Trophoblast cell (in vitro differentiated cells and primary cell): ENCODE measurements at regions not wholly inside any gene's neighbourhood (a gene's known extent, or its start where the extent isn't known, plus 50 kb on each side); places are given as distances from the start of the nearest gene placed in this dataset.
A peak's percentile ranks its signal among the peaks of the same experiment; 100 is the strongest.

ENCODE experiments used
- DNase-seq, 2 donors: peaks; one replicate each; pipeline ENCODE4 v3.0.0-alpha.2; 2016
- H2AFZ ChIP-seq: 2 replicates; pipeline ENCODE4 v1.6.1; 2013; ENCODE audit warnings: low read length, moderate library complexity, mild to moderate bottlenecking; ENCODE audit not compliant: insufficient read depth, poor library complexity
- H2AK5ac ChIP-seq: 2 replicates; pipeline ENCODE4 v1.6.1; 2013; ENCODE audit warnings: mild to moderate bottlenecking, low read length
- H2BK120ac ChIP-seq: 2 replicates; pipeline ENCODE4 v1.6.1; 2013; ENCODE audit warnings: low read length, mild to moderate bottlenecking, moderate library complexity; ENCODE audit not compliant: insufficient read depth, poor library complexity
- H2BK12ac ChIP-seq: 2 replicates; pipeline ENCODE4 v1.6.1; 2013; ENCODE audit warnings: mild to moderate bottlenecking, low read length, moderate library complexity
- H2BK5ac ChIP-seq: 2 replicates; pipeline ENCODE4 v1.6.1; 2013; ENCODE audit warnings: low read length, low read depth, moderate library complexity, mild to moderate bottlenecking; ENCODE audit not compliant: poor library complexity
- H3K14ac ChIP-seq: 2 replicates; pipeline ENCODE4 v1.6.1; 2013; ENCODE audit warnings: mild to moderate bottlenecking, low read length
- H3K18ac ChIP-seq: 2 replicates; pipeline ENCODE4 v1.6.1; 2013; ENCODE audit warnings: mild to moderate bottlenecking, low read length
- H3K23ac ChIP-seq: 2 replicates; pipeline ENCODE4 v1.6.1; 2013; ENCODE audit warnings: low read length
- H3K27ac ChIP-seq: 2 replicates; pipeline ENCODE4 v1.5.1; 2013; ENCODE audit warnings: low read depth, mild to moderate bottlenecking, inconsistent platforms, low read length, moderate library complexity
- H3K27me3 ChIP-seq: 2 replicates; pipeline ENCODE4 v1.6.1; 2013; ENCODE audit warnings: inconsistent platforms, mild to moderate bottlenecking, low read length, moderate library complexity; ENCODE audit not compliant: insufficient read depth
- H3K36me3 ChIP-seq, 2 experiments: 1 replicate in 1 of 2; 2 replicates in 1 of 2; pipeline ENCODE4 v1.6.1; 2013; ENCODE audit warnings: low read length in 2 of 2, mild to moderate bottlenecking in 2 of 2, moderate library complexity in 1 of 2; ENCODE audit not compliant: insufficient read depth in 2 of 2, control insufficient read depth in 1 of 2
- H3K4ac ChIP-seq: 2 replicates; pipeline ENCODE4 v1.6.1; 2013; ENCODE audit warnings: low read depth, mild to moderate bottlenecking, low read length, moderate library complexity
- H3K4me1 ChIP-seq, 2 experiments: 1 replicate in 1 of 2; 2 replicates in 1 of 2; pipeline ENCODE4 v1.6.1; 2013; ENCODE audit warnings: low read length in 2 of 2, mild to moderate bottlenecking in 2 of 2, moderate library complexity in 1 of 2; ENCODE audit not compliant: insufficient read depth in 2 of 2, control insufficient read depth in 1 of 2
- H3K4me2 ChIP-seq: 2 replicates; pipeline ENCODE4 v1.6.1; 2013; ENCODE audit warnings: inconsistent platforms, mild to moderate bottlenecking, low read length, moderate library complexity
- H3K4me3 ChIP-seq: 2 replicates; pipeline ENCODE4 v1.5.1; 2013; ENCODE audit warnings: mild to moderate bottlenecking, low read depth, low read length, inconsistent platforms
- H3K79me1 ChIP-seq: one replicate; pipeline ENCODE4 v1.6.1; 2013; ENCODE audit warnings: low read length
- H3K79me2 ChIP-seq: 2 replicates; pipeline ENCODE4 v1.6.1; 2013; ENCODE audit warnings: low read length, mild to moderate bottlenecking; ENCODE audit not compliant: control insufficient read depth, insufficient read depth, poor library complexity
- H3K9ac ChIP-seq: 2 replicates; pipeline ENCODE4 v1.6.1; 2013; ENCODE audit warnings: mild to moderate bottlenecking, low read length
- H3K9me3 ChIP-seq: 2 replicates; pipeline ENCODE4 v1.6.1; 2013; ENCODE audit warnings: low read depth, mild to moderate bottlenecking, control low read depth, inconsistent platforms, low read length; ENCODE audit not compliant: insufficient read depth
- H4K12ac ChIP-seq: 2 replicates; pipeline ENCODE4 v1.6.1; 2013; ENCODE audit warnings: low read depth, mild to moderate bottlenecking, low read length, moderate library complexity
- H4K8ac ChIP-seq: 2 replicates; pipeline ENCODE4 v1.6.1; 2013; ENCODE audit warnings: low read depth, mild to moderate bottlenecking, low read length, moderate library complexity
- H4K91ac ChIP-seq: one replicate; pipeline ENCODE4 v1.6.1; 2013; ENCODE audit warnings: low read depth, mild to moderate bottlenecking, low read length, moderate library complexity
- WGBS: extraction: QIAGEN DNeasy Blood & Tissue Kit; methylation state at CpG from one replicate; pipeline ENCODE4 v1.1.7; 2013; ENCODE audit warnings: missing lambda C conversion rate; ENCODE audit not compliant: insufficient read length, insufficient coverage; ENCODE audit errors: extremely low coverage; 5-methylcytosine and 5-hydroxymethylcytosine counted together

DNA sequence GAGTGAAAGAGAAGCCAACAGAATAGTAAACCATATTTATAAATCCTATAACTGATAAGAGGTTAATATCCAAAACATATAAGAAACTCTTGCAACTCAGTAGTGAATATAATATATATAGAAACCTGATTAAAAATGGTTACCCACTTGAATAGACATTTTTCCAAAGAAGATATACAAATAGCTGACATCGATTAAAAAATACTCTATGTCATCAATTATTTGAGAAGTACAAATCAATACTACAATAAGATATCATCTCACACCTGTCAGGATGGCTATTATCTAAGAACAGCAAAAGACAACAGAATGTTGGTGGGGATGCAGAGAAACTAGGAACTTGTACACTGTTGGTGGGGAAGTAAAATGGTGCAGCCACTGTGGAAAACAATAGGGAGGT lies 254.4 kb downstream of the PPARGC1A start:
- Histone ChIP-seq H3K4ac (no peak overlapping the region), H4K91ac (no peak overlapping the region), H3K4me3 (no peak overlapping the region), H4K12ac (no peak overlapping the region), H3K9me3 (no peaks in the 10 kb centered on the region), H3K27ac (no peak overlapping the region), H3K9ac (no peak overlapping the region), H3K36me3 (no peaks in the 10 kb centered on the region), H3K4me1 (peaks cover 0 to 3% of the 10 kb centered on the region in 2 experiments), H2BK120ac (no peak overlapping the region), H3K18ac (no peak overlapping the region), H4K8ac (no peak overlapping the region), H3K4me2 (no peak overlapping the region), H3K79me2 (no peaks in the 10 kb centered on the region), H3K23ac (no peak overlapping the region), H2BK5ac (no peak overlapping the region), H3K79me1 (no peaks in the 10 kb centered on the region), H2BK12ac (no peak overlapping the region), H2AFZ (no peak overlapping the region), H3K27me3 (no peaks in the 10 kb centered on the region), H2AK5ac (no peak overlapping the region), H3K14ac (no peak overlapping the region)
- no CpG with 5 or more reads among the region's 1 CpG for WGBS
- no peak for DNase-seq

DNA sequence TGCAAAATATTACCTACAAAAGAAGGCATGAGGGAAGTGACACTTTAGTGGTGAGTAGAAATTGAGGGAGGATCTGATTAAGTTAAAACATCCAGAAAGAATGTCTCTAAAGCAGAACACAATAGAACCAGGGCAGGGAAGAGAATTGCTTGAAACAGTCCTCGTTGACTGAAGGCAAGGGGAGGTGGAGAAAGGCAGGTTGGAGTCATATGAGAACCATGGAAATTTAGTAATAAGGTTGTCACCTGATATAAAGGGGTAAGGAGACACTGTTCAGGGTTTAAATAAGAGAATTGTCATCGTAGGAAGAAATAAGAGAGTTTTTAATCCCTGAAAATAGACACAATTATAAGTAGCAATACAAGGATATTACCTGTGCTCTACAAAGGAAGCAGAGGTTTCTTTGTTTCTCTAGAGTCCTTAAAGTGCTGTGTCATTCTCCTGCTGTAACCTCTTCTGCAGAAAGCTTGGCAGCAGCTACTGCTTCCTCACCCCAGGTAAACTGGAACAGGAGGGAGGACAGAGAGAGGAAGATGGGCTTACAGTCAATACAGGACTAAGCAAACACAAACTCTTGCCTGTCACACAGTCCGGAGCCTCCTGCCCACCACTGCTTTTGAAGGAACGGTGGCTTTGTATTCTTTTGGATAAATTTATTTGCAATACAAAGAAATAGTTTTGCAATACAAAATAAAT lies 258.4 kb downstream of the PPARGC1A start:
- Histone ChIP-seq H3K9me3 (no peaks in the 10 kb centered on the region), H3K18ac (no peak overlapping the region), H3K4ac (no peak overlapping the region), H3K4me2 (no peak overlapping the region), H2AFZ (no peak overlapping the region), H4K12ac (no peak overlapping the region), H2BK5ac (peak overlapping the region; percentile 2), H2AK5ac (no peak overlapping the region), H3K9ac (no peak overlapping the region), H3K27me3 (no peaks in the 10 kb centered on the region), H3K27ac (no peak overlapping the region), H4K8ac (no peak overlapping the region), H2BK12ac (no peak overlapping the region), H3K4me1 (peaks cover 0 to 3% of the 10 kb centered on the region in 2 experiments), H2BK120ac (no peak overlapping the region), H3K4me3 (no peak overlapping the region), H3K36me3 (no peaks in the 10 kb centered on the region), H3K23ac (no peak overlapping the region), H3K79me1 (no peaks in the 10 kb centered on the region), H3K79me2 (no peaks in the 10 kb centered on the region), H3K14ac (no peak overlapping the region), H4K91ac (peak overlapping the region; percentile 13)
- no CpG with 5 or more reads among the region's 4 CpGs for WGBS
- DNase-seq, result no peak

DNA sequence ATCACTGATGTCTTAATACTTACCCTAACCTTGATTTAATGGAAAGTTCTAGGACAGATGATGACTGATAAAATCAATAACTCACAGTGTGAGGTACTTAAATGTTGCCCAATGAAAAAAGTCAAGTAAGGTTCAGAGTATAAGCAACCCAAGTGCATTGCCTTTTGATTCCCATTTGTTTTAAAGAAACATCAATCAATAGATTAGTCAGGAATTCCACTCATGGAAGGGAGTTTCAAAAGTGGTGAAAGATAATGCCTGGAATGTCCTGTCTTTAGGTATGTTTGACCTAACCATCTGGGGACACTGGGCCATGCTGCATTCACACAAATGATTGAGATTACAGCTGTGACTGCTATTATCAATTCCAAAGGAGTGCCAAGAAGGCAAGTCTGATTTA lies 259.7 kb downstream of the PPARGC1A start:
- no peak overlapping the region for H4K91ac ChIP-seq
- no peak overlapping the region for H3K4me2 ChIP-seq
- H3K14ac ChIP-seq, result no peak overlapping the region
- H2AK5ac ChIP-seq, result no peak overlapping the region
- H3K4me3 ChIP-seq, result no peak overlapping the region
- H3K18ac ChIP-seq, result no peak overlapping the region
- no peaks in the 10 kb centered on the region for H3K36me3 ChIP-seq
- no peak overlapping the region for H2BK5ac ChIP-seq
- H3K4ac ChIP-seq, result no peak overlapping the region
- H2AFZ ChIP-seq, result no peak overlapping the region
- no peak overlapping the region for H3K23ac ChIP-seq
- peak in 1 of 2 donors; percentile 3 for DNase-seq
- no peaks in the 10 kb centered on the region for H3K27me3 ChIP-seq
- H3K9ac ChIP-seq, result no peak overlapping the region
- H3K79me1 ChIP-seq, result no peaks in the 10 kb centered on the region
- H4K8ac ChIP-seq, result no peak overlapping the region
- no peaks in the 10 kb centered on the region for H3K9me3 ChIP-seq
- no peaks in the 10 kb centered on the region for H3K79me2 ChIP-seq
- peaks cover 0 to 3% of the 10 kb centered on the region in 2 experiments for H3K4me1 ChIP-seq
- H2BK12ac ChIP-seq, result no peak overlapping the region
- no peak overlapping the region for H3K27ac ChIP-seq
- H4K12ac ChIP-seq, result no peak overlapping the region
- H2BK120ac ChIP-seq, result no peak overlapping the region

DNA sequence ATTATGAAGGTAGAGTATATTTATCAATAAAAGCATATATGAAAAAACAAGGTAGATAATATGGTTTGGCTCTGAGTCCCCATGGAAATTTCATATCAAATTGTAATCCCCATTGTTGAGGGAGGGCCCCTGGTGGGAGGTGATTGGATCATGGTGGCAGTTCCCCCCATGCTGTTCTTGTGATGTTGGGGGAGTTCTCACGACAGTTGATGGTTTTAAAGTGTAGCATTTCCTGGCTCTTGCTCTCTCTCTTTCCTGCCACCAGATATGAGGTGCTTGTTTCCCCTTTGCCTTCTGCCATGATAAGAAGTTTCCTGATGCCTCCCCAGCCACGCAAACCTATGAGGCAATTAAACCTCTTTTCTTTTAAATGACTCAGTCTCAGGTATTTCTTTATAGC lies 260.4 kb downstream of the PPARGC1A start:
- H3K79me2 ChIP-seq, result no peaks in the 10 kb centered on the region
- no CpG with 5 or more reads among the region's 2 CpGs for WGBS

More for the DNA sequence above, 260.4 kb downstream of the PPARGC1A start:
- Histone ChIP-seq H3K9me3 (no peaks in the 10 kb centered on the region), H3K36me3 (no peaks in the 10 kb centered on the region), H3K4me3 (no peak overlapping the region), H3K4me1 (peaks cover 0 to 3% of the 10 kb centered on the region in 2 experiments), H3K9ac (no peak overlapping the region), H4K12ac (no peak overlapping the region), H3K27me3 (no peaks in the 10 kb centered on the region), H4K91ac (no peak overlapping the region), H3K4ac (no peak overlapping the region), H2BK120ac (no peak overlapping the region), H3K27ac (no peak overlapping the region), H2BK5ac (no peak overlapping the region), H3K18ac (no peak overlapping the region), H3K4me2 (no peak overlapping the region), H3K23ac (no peak overlapping the region), H2AK5ac (no peak overlapping the region), H2BK12ac (no peak overlapping the region), H2AFZ (no peak overlapping the region), H3K14ac (no peak overlapping the region), H3K79me1 (no peaks in the 10 kb centered on the region), H4K8ac (no peak overlapping the region)
- no peak for DNase-seq
